Activated naive CD8-positive, alpha-beta T cell treated with anti-CD3 and anti-CD28 coated beads, Interleukin-2, amount 10 ng/mL, durations not matched to agents 7 days and 5 days (primary cell): ENCODE measurements at regions not wholly inside any gene's neighbourhood (a gene's known extent, or its start where the extent isn't known, plus 50 kb on each side); places are given as distances from the start of the nearest gene placed in this dataset.

Experiments
- ATAC-seq: fragments of 150-1000 bp; cut with Tn5 transposase; one replicate; pipeline ENCODE4 v1.10.0; 2021; ENCODE audit warnings: low read depth, moderate library complexity
- POLR2A ChIA-PET: fragments of 350-600 bp; sonication (Branson Sonifier 250); formaldehyde crosslinking; loops from one replicate; lab custom pipeline; 2021; ENCODE audit warnings: antibody characterized with exemption; lab: Charles Lee
- DNase-seq: peaks from one replicate; pipeline ENCODE4 v3.0.0; 2021
- H3K27ac Mint-ChIP-seq: one replicate; pipeline ENCODE4 v1.8.0; 2022; ENCODE audit warnings: mild to moderate bottlenecking, mixed read lengths
- H3K27me3 Mint-ChIP-seq: one replicate; pipeline ENCODE4 v1.8.0; 2022; ENCODE audit warnings: mild to moderate bottlenecking, moderate library complexity, mixed read lengths
- H3K36me3 Mint-ChIP-seq: one replicate; pipeline ENCODE4 v1.8.0; 2021; ENCODE audit warnings: mild to moderate bottlenecking, mixed read lengths
- H3K4me1 Mint-ChIP-seq: one replicate; pipeline ENCODE4 v1.8.0; 2021; ENCODE audit warnings: mixed read lengths
- H3K4me3 Mint-ChIP-seq: one replicate; pipeline ENCODE4 v1.8.0; 2022; ENCODE audit warnings: mild to moderate bottlenecking, moderate library complexity, mixed read lengths
- H3K9me3 Mint-ChIP-seq: one replicate; pipeline ENCODE4 v1.8.0; 2021; ENCODE audit warnings: mixed read lengths

DNA sequence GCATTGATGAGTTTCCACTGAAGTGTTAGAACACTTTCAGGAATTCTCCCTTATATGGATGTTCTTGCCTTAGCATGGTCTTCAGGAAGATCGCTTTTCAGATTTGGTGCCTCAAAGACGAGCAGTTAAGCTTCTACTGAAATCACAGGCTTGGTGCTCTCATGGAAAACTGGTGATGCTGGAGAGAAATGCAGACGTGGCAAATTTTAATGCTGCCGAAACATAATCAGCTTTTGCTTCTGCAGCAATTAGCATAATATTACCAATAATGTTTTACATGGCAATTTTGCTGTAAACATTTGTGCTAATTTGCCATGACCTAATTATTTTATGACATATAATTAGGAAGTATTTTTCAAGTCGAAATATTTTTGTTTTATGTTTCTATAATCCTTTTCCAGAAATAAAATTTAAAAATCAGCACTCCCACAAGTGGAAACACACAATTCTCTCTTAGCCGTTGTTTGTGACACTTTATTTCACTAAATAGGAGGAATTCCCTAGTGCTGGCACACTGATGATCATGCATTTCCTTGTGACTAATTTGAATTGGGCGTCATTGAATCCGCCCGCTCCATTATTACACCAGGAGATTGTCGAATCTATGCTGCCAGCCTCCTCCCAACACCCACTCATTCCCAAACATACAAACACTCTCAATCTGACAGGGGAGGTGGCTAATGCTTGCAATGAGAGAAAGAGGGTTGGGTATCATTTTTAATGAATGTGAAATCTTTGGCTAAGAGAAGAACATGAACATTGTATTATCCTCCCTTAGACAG is 506.8 kb upstream of the PPP2R3A start:
- peaks cover 1% of the 10 kb centered on the region for H3K9me3 Mint-ChIP-seq
- no peak overlapping the region for H3K4me3 Mint-ChIP-seq
- H3K4me1 Mint-ChIP-seq = no peaks in the 10 kb centered on the region
- no peaks in the 10 kb centered on the region for H3K36me3 Mint-ChIP-seq
- no peak for DNase-seq
- no peak for ATAC-seq
- H3K27ac Mint-ChIP-seq = no peak overlapping the region
- H3K27me3 Mint-ChIP-seq = no peaks in the 10 kb centered on the region
- POLR2A ChIA-PET = no interaction called here

- Mint-ChIP-seq H3K4me1 (no peaks in the 10 kb centered on the region), H3K9me3 (peaks cover under 1% of the 10 kb centered on the region), H3K27ac (no peak overlapping the region), H3K27me3 (no peaks in the 10 kb centered on the region), H3K36me3 (no peaks in the 10 kb centered on the region), H3K4me3 (no peak overlapping the region)
- ATAC-seq (no peak), DNase-seq (no peak)
- POLR2A ChIA-PET = no interaction called here
Measured at GRCh38 chr3:135460273-135460672, 505.3 kb upstream of the PPP2R3A start.

DNA sequence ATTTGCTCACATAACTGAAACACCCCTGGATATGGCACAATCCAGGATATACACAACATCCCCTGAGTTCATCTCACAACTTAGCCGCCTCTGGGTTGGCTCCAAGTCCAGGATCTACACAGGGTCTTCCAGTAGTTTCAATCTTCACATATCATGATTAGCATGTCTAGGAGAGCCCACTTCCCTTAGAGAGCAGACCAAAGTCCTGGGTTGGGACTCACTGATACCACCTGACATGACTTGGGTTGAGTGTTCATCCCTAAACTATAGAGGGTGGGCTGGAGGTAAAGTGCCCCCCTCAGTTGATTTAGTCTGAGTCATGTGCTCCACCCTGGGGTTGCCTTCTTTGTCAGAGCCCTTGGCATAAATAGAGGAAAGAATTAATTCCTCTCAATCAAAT is 493.6 kb upstream of the PPP2R3A start:
- Mint-ChIP-seq H3K4me3 (no peak overlapping the region), H3K4me1 (no peaks in the 10 kb centered on the region), H3K36me3 (no peaks in the 10 kb centered on the region), H3K9me3 (no peaks in the 10 kb centered on the region), H3K27ac (no peak overlapping the region), H3K27me3 (no peaks in the 10 kb centered on the region)
- DNase-seq (no peak), ATAC-seq (no peak)
- POLR2A ChIA-PET = no interaction called here

GRCh38 chr3:135473449-135473848 is 492.1 kb upstream of the PPP2R3A start:
- POLR2A ChIA-PET = no interaction called here
- no peaks in the 10 kb centered on the region for H3K4me1 Mint-ChIP-seq
- no peak overlapping the region for H3K4me3 Mint-ChIP-seq
- H3K36me3 Mint-ChIP-seq = no peaks in the 10 kb centered on the region
- DNase-seq (no peak), ATAC-seq (no peak)
- H3K9me3 Mint-ChIP-seq = no peaks in the 10 kb centered on the region
- peaks cover 2% of the 10 kb centered on the region for H3K27me3 Mint-ChIP-seq
- H3K27ac Mint-ChIP-seq = no peak overlapping the region

- Mint-ChIP-seq H3K27ac (no peak overlapping the region), H3K4me3 (no peak overlapping the region), H3K4me1 (no peaks in the 10 kb centered on the region), H3K9me3 (no peaks in the 10 kb centered on the region), H3K27me3 (no peaks in the 10 kb centered on the region), H3K36me3 (no peaks in the 10 kb centered on the region)
- DNase-seq (no peak), ATAC-seq (no peak)
- POLR2A ChIA-PET = no interaction called here
Measured at GRCh38 chr3:135487261-135487660, 478.3 kb upstream of the PPP2R3A start.

DNA sequence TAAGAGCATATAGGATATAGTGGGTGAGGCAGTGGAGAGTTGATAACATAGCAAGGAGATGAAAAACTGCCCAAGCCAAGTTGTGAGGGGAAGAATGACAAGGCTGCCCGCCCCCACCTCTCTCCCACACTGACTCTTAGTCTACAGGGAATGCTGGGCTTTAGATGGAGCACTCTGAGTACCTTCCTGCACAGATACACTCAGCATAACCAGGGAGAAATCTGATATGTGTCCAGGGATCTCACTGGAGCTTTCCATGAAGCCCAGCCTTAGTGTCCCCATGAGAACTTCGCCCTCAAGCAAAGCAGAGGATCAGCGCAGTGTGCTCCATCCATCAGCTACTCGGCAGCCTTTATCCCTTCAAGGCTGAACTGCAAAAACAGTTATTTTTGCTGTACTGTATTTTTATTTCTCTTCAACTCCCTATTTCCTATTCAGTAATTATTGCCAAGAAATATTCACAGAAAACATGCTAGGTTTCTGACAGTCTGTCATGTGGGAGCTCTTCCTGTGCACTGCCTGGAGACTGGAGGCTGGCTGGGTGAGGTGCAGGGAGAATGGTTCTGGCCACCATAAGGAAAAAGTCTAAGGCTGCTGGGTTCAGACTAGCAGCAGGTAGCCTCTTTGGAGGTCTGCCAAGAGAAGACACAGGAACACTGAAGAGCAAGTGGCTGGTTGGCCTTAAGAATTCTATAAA is 475.2 kb upstream of the PPP2R3A start:
- ATAC-seq = no peak
- DNase-seq = no peak
- Mint-ChIP-seq H3K27ac (no peak overlapping the region), H3K4me1 (no peaks in the 10 kb centered on the region), H3K36me3 (no peaks in the 10 kb centered on the region), H3K4me3 (no peak overlapping the region), H3K9me3 (no peaks in the 10 kb centered on the region), H3K27me3 (no peaks in the 10 kb centered on the region)
- POLR2A ChIA-PET = no interaction called here

DNA sequence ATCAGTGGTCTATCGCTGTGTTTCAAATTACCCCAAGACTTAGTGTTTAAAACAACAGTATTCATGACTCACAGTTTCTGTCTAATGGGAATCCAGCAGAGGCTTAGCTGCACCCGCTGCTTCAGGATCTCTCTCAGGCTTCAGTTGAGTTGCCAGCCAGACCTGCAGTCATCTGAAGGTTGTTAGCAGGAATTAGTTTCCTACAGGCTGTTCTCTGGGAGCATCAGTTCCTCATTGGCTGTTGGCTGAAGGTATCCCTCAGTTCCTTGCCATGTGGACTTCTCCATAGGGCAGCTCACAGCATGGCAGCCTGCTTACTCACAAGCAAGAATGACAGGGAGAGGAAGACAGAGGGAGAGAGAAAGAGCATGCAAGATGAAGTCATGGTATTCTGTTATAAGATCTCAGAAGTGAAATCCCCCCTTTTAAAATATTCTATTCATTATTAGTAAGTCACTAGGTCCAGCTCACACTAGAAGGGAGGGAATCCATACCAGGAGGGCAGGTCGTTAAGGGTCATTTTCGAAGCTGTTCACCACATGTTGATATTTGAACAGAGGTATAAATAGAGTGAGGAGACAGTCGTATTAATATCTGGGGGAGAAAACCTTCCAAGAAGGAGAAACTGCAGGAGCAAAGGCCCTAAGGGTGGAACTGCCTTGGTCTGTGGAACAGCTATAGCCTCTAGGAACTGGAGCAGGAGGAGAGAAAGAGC is 473.9 kb upstream of the PPP2R3A start:
- H3K4me1 Mint-ChIP-seq = no peaks in the 10 kb centered on the region
- ATAC-seq = no peak
- no peaks in the 10 kb centered on the region for H3K36me3 Mint-ChIP-seq

GRCh38 chr3:135495891-135496290 is 469.6 kb upstream of the PPP2R3A start:
- Mint-ChIP-seq H3K4me1 (no peaks in the 10 kb centered on the region), H3K4me3 (no peak overlapping the region), H3K27me3 (no peaks in the 10 kb centered on the region), H3K36me3 (no peaks in the 10 kb centered on the region), H3K9me3 (no peaks in the 10 kb centered on the region), H3K27ac (no peak overlapping the region)
- DNase-seq = no peak
- POLR2A ChIA-PET = no interaction called here
- no peak for ATAC-seq

More for the DNA sequence above, 473.9 kb upstream of the PPP2R3A start:
- no peak for DNase-seq
- no peaks in the 10 kb centered on the region for H3K27me3 Mint-ChIP-seq
- no peaks in the 10 kb centered on the region for H3K9me3 Mint-ChIP-seq
- H3K4me3 Mint-ChIP-seq = no peak overlapping the region
- H3K27ac Mint-ChIP-seq = no peak overlapping the region
- POLR2A ChIA-PET = no interaction called here

DNA sequence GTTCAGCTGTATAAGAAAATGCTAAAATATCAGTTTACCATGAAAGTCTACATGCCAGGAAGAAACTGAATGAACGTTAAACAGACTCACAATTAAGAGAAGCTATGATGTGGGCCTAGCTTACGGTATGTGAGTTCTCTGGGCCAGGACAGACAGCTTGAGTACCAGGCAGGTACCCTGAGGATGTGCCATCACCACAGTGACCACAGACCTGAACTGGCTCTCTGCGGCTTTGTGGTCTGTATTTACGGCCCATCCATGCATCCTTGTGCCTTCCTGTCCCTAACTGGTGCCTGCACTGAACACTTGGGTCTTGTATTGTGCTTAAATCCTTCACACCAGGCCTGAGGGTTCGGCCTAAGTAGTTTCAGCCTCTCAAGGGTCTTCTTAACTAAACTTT is 467.5 kb upstream of the PPP2R3A start:
- ATAC-seq (no peak), DNase-seq (no peak)
- Mint-ChIP-seq H3K4me3 (no peak overlapping the region), H3K27me3 (no peaks in the 10 kb centered on the region), H3K36me3 (no peaks in the 10 kb centered on the region), H3K9me3 (no peaks in the 10 kb centered on the region), H3K4me1 (no peaks in the 10 kb centered on the region), H3K27ac (no peak overlapping the region)
- POLR2A ChIA-PET = no interaction called here

GRCh38 chr3:135499426-135499825 is 466.1 kb upstream of the PPP2R3A start:
- no peak overlapping the region for H3K4me3 Mint-ChIP-seq
- POLR2A ChIA-PET = no interaction called here

DNA sequence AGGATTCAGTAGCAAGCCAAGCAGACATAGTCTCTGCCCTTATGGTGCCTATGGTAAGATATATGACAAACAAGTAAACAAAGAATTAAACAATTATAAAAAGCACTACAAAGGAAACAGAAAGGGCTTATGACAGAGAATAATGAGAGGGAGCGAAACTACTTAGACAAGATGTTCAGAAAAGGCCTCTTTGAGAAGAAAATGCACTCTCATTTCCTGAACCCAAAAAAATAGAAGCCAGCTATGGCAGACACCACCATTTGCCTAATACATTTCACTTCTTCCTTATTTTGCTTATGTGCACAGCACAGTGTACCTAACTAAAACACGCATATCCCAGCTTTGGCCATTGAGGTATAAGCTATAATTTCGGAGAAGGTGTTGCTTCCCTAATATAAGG is 465.5 kb upstream of the PPP2R3A start:
- ATAC-seq (no peak), DNase-seq (no peak)
- H3K27me3 Mint-ChIP-seq = no peaks in the 10 kb centered on the region
- no peaks in the 10 kb centered on the region for H3K4me1 Mint-ChIP-seq
- POLR2A ChIA-PET = no interaction called here
- H3K36me3 Mint-ChIP-seq = no peaks in the 10 kb centered on the region
- H3K27ac Mint-ChIP-seq = no peak overlapping the region
- no peak overlapping the region for H3K4me3 Mint-ChIP-seq
- no peaks in the 10 kb centered on the region for H3K9me3 Mint-ChIP-seq

More at GRCh38 chr3:135499426-135499825, 466.1 kb upstream of the PPP2R3A start:
- H3K27ac Mint-ChIP-seq = no peak overlapping the region
- H3K9me3 Mint-ChIP-seq = no peaks in the 10 kb centered on the region
- DNase-seq (no peak), ATAC-seq (no peak)
- H3K36me3 Mint-ChIP-seq = no peaks in the 10 kb centered on the region
- H3K4me1 Mint-ChIP-seq = no peaks in the 10 kb centered on the region
- H3K27me3 Mint-ChIP-seq = no peaks in the 10 kb centered on the region

- Mint-ChIP-seq H3K36me3 (no peaks in the 10 kb centered on the region), H3K27ac (no peak overlapping the region), H3K4me1 (no peaks in the 10 kb centered on the region), H3K27me3 (no peaks in the 10 kb centered on the region), H3K4me3 (no peak overlapping the region), H3K9me3 (no peaks in the 10 kb centered on the region)
- POLR2A ChIA-PET = no interaction called here
- DNase-seq (no peak), ATAC-seq (no peak)
Measured at GRCh38 chr3:135503065-135503759, 462.3 kb upstream of the PPP2R3A start.
